Adrenal gland (tissue), 9 donors: ENCODE measurements at regions not wholly inside any gene's neighbourhood (a gene's known extent, or its start where the extent isn't known, plus 50 kb on each side); places are given as distances from the start of the nearest gene placed in this dataset.

Experiments used
- DNase-seq, 7 donors: peaks; one replicate each; pipeline ENCODE4 v3.0.0-alpha.2; 2019 to 2020
- H3K27ac ChIP-seq, 5 donors: fragments of 200-600 bp; sonication (generic) in 4 of 5; 1 replicate in 3 of 5; 2 replicates in 2 of 5; pipeline versions ENCODE4 v1.5.1 to v1.8.0; 2016 to 2020; ENCODE audit warnings: mild to moderate bottlenecking in 1 of 5
- H3K27me3 ChIP-seq: fragments of 200-600 bp; 2 replicates; pipeline ENCODE4 v1.8.0; 2021
- H3K36me3 ChIP-seq, 2 donors: fragments of 200-600 bp; replicated peaks in 1 of 2; 1 replicate in 1 of 2; 2 replicates in 1 of 2; pipeline versions ENCODE4 v1.5.1 to v1.8.0; 2018 to 2022
- H3K4me1 ChIP-seq, 2 donors: fragments of 200-600 bp; replicated peaks in 1 of 2; 1 replicate in 1 of 2; 2 replicates in 1 of 2; pipeline versions ENCODE4 v1.5.1 to v1.8.0; 2018 to 2021
- H3K4me3 ChIP-seq, 4 donors: fragments of 200-600 bp; sonication (generic) in 3 of 4; one replicate each; pipeline ENCODE4 v1.5.1; 2016 to 2018
- H3K9me3 ChIP-seq, 3 donors: fragments of 200-600 bp; sonication (generic) in 1 of 3; replicated peaks in 1 of 3; 1 replicate in 2 of 3; 2 replicates in 1 of 3; pipeline versions ENCODE4 v1.5.1 to v1.8.0; 2016 to 2021
- POLR2A ChIP-seq, 2 donors: fragments of 450-650 bp; IDR thresholded peaks; one replicate each; pipeline ENCODE4 v1.6.1; 2017; ENCODE audit warnings: antibody characterized with exemption in 2 of 2, mild to moderate bottlenecking in 2 of 2, moderate library complexity in 1 of 2
- WGBS, 4 donors: extraction: QIAGEN DNeasy Blood & Tissue Kit in 2 of 4; methylation state at CpG; one replicate each; pipeline versions ENCODE4 v1.1.5 to v1.1.7; 2013 to 2017; 5-methylcytosine and 5-hydroxymethylcytosine counted together
- intact Hi-C, 2 donors: fragments of 100-400 bp; cut with DNase I; formaldehyde crosslinking; loops; one replicate each; pipeline versions ENCODE4 v1.14.1 to v1.15.0; 2022 to 2023
- TF ChIP-seq, protein P1 (sequence below), 6 experiments: fragments of 450-650 bp in 4 of 6; fragments of 200-600 bp in 2 of 6; sonication (generic) in 1 of 6; IDR thresholded peaks; 1 replicate in 5 of 6; 2 replicates in 1 of 6; pipeline versions ENCODE4 v1.5.1 to v1.8.0; 2016 to 2021; ENCODE audit warnings: antibody characterized with exemption in 6 of 6, mild to moderate bottlenecking in 2 of 6, moderate library complexity in 1 of 6
- donor health status: healthy with polysubstance abuse.
- donor health status: Bipolar disorder and iron deficiency.
- donor health status: DM: yes; HTN: yes; CAD: no.
- donor health status: DM: no; HTN: no; CAD: no.
- donor health status: DM: no; HTN: no; CAD: no.

- H3K27ac ChIP-seq: no peak overlapping the region
- DNase-seq: peak in 1 of 7 donors; percentile 9
- no peak overlapping the region for H3K4me3 ChIP-seq
- no peaks in the 10 kb centered on the region for H3K9me3 ChIP-seq
- 89 to 97% (median 95%) methylated on average over 3 of the region's 3 CpGs for WGBS, 4 donors
- intact Hi-C loops: no loop called here
- peaks cover 8 to 20% of the 10 kb centered on the region in 2 donors for H3K4me1 ChIP-seq
- TF ChIP-seq, protein P1, sequence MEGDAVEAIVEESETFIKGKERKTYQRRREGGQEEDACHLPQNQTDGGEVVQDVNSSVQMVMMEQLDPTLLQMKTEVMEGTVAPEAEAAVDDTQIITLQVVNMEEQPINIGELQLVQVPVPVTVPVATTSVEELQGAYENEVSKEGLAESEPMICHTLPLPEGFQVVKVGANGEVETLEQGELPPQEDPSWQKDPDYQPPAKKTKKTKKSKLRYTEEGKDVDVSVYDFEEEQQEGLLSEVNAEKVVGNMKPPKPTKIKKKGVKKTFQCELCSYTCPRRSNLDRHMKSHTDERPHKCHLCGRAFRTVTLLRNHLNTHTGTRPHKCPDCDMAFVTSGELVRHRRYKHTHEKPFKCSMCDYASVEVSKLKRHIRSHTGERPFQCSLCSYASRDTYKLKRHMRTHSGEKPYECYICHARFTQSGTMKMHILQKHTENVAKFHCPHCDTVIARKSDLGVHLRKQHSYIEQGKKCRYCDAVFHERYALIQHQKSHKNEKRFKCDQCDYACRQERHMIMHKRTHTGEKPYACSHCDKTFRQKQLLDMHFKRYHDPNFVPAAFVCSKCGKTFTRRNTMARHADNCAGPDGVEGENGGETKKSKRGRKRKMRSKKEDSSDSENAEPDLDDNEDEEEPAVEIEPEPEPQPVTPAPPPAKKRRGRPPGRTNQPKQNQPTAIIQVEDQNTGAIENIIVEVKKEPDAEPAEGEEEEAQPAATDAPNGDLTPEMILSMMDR (IDR thresholded peaks at IDR 0.05): no peak
- no peak for TF ChIP-seq POLR2A (IDR thresholded peaks at IDR 0.05)
- H3K36me3 ChIP-seq: no peaks in the 10 kb centered on the region
- H3K27me3 ChIP-seq: no peaks in the 10 kb centered on the region
Observed at GRCh38 chr1:235019471-235019870, 109.2 kb downstream of the TOMM20 start.

DNA sequence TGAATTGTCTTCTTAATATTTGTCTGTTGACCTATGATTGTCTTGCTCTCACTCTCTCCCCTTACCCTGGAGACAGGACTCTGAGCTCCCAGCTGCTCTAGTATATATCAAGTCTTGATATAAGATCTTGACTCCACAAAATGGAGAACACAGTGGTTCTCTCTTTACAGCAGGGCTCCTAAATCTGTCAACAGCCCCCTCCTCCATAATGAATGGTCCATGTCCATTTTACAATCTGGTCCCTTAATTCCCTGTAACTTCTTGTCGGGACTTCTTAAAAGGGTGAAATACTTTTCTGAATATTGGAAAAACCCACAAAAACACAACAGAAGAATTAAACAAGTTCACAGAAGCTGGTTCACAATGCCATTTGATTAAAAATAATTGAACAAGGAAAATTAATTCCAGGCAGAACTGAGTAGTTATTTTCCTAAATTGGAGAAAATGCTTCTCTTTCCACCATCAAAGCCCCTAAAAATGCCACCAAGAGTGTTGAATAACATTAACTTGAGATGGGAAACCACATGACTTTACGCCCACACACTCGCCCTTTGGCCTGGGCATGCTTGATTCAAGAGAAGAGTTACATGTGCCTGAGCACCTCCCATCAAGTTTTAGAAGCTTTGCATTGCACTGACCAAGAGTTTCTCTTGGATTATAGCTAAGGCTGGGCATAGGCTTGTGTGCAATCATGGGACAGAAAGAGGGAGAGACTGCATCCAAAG is 109.8 kb downstream of the TOMM20 start:
- 82 to 92% (median 89%) methylated on average over 3 of the region's 3 CpGs for WGBS, 4 donors
- intact Hi-C loops: no loop called here

DNA sequence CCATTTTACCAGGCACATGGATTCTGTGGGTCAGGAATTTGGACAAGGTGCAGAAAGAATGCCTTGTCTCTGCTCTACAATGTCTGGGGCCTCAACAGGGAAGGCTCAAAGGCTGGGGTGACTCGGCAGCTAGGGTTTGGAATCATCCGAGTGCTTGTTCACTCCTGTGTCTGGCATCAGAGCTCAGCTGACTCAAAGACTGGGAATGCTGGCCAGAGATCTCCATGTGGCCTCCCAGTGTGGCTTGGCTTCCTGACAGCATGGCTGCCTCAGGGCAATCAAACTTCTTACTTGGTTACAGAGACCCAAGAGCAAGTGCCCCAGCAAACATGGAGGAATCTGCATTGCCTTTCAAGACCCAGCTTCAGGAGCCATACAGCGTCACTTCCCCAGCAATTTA is 110.5 kb downstream of the TOMM20 start:
- no peak for TF ChIP-seq POLR2A (IDR thresholded peaks at IDR 0.05)
- TF ChIP-seq, protein P1 (IDR thresholded peaks at IDR 0.05): no peak
- intact Hi-C loops: no loop called here
- 75 to 88% (median 83%) methylated on average over 3 of the region's 3 CpGs; no CpG with 5 or more reads in 1 of the 4 donors for WGBS, 4 donors
- Histone ChIP-seq H3K36me3 (no peaks in the 10 kb centered on the region), H3K9me3 (no peaks in the 10 kb centered on the region), H3K27ac (no peak overlapping the region), H3K4me1 (peaks cover 8 to 13% of the 10 kb centered on the region in 2 donors), H3K27me3 (no peaks in the 10 kb centered on the region), H3K4me3 (no peak overlapping the region)
- DNase-seq: peak in 3 of 7 donors; percentile 19 to 52 (median 45)

More for the DNA sequence above, 109.8 kb downstream of the TOMM20 start:
- no peaks in the 10 kb centered on the region for H3K9me3 ChIP-seq
- H3K4me1 ChIP-seq: peaks cover 8 to 15% of the 10 kb centered on the region in 2 donors
- H3K36me3 ChIP-seq: no peaks in the 10 kb centered on the region
- H3K27me3 ChIP-seq: no peaks in the 10 kb centered on the region
- H3K4me3 ChIP-seq: no peak overlapping the region
- TF ChIP-seq, protein P1 (IDR thresholded peaks at IDR 0.05): no peak
- peak in 3 of 7 donors; percentile 3 to 31 (median 13) for DNase-seq
- no peak overlapping the region for H3K27ac ChIP-seq

GRCh38 chr1:235017719-235018118 is 110.9 kb downstream of the TOMM20 start:
- no peak for DNase-seq
- Histone ChIP-seq H3K36me3 (no peaks in the 10 kb centered on the region), H3K4me3 (no peak overlapping the region), H3K27me3 (no peaks in the 10 kb centered on the region), H3K27ac (no peak overlapping the region), H3K9me3 (no peaks in the 10 kb centered on the region), H3K4me1 (peaks cover 6 to 12% of the 10 kb centered on the region in 2 donors)
- TF ChIP-seq, protein P1 (IDR thresholded peaks at IDR 0.05): no peak
- TF ChIP-seq POLR2A (IDR thresholded peaks at IDR 0.05): no peak
- 86 to 93% (median 88%) methylated on average over 2 of the region's 2 CpGs for WGBS, 4 donors
- intact Hi-C loops: no loop called here
